ENCODE measurements at regions not wholly inside any gene's neighbourhood (a gene's known extent, or its start where the extent isn't known, plus 50 kb on each side); places are given as distances from the start of the nearest gene placed in this dataset.

DNA sequence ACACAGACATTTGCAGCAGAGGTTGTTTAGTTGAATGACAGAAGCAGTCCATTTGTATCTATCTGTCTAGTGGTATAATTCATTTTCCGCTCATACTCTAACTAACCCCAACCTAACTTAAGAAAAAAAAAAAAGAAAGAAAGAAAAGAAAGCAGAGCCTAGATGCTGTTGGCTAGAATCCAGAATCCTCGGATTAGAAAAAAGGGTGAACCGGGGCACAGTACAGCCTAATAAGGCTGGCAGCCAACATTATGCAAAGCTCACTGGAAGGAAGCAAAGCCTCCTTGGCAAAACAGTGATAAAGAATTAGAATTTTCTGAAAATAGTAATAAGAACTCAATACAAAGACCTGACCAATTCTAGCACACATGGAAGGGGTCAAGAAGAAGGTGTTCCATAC, 640.8 kb downstream of the TUSC7 start:
- DNase-seq (ENCODE audit: extremely low spot score) = no peak
- TF ChIP-seq, protein P1, sequence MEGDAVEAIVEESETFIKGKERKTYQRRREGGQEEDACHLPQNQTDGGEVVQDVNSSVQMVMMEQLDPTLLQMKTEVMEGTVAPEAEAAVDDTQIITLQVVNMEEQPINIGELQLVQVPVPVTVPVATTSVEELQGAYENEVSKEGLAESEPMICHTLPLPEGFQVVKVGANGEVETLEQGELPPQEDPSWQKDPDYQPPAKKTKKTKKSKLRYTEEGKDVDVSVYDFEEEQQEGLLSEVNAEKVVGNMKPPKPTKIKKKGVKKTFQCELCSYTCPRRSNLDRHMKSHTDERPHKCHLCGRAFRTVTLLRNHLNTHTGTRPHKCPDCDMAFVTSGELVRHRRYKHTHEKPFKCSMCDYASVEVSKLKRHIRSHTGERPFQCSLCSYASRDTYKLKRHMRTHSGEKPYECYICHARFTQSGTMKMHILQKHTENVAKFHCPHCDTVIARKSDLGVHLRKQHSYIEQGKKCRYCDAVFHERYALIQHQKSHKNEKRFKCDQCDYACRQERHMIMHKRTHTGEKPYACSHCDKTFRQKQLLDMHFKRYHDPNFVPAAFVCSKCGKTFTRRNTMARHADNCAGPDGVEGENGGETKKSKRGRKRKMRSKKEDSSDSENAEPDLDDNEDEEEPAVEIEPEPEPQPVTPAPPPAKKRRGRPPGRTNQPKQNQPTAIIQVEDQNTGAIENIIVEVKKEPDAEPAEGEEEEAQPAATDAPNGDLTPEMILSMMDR (IDR thresholded peaks at IDR 0.05; ENCODE audit: control extremely low read depth, extremely low read depth, low read depth, missing control alignments) = no peak
- ChIA-PET CTCF (interaction anchor here (1.8 kb wide), 1 partner anchor 12 kb away, joined by 7 read pairs; no protein-coding TSS in a partner anchor), POLR2A (no interaction called here)

DNA sequence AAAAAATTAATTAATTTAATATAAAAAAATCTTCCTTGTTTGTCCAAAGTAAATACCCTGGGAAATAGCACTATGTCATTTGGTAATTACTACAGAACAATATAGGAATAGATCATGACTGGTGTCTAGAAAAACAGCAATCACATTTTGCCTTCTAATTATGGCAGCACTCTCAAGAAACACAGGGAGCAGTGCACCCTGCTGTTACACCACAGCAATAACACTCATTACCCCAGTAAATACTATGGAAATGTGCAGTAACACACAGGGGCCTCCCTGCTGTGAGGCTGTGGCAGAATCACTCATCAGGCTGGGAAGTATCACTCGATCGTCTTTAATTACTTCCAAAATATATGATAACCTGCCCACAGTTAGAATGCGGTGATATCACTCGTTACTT, 646.0 kb downstream of the TUSC7 start:
- ChIA-PET CTCF (no interaction called here), POLR2A (no interaction called here)
- TF ChIP-seq, protein P1 (IDR thresholded peaks at IDR 0.05; ENCODE audit: control extremely low read depth, extremely low read depth, low read depth, missing control alignments) = peak; percentile 27
- peak; percentile 11 for DNase-seq (ENCODE audit: extremely low spot score)

DNA sequence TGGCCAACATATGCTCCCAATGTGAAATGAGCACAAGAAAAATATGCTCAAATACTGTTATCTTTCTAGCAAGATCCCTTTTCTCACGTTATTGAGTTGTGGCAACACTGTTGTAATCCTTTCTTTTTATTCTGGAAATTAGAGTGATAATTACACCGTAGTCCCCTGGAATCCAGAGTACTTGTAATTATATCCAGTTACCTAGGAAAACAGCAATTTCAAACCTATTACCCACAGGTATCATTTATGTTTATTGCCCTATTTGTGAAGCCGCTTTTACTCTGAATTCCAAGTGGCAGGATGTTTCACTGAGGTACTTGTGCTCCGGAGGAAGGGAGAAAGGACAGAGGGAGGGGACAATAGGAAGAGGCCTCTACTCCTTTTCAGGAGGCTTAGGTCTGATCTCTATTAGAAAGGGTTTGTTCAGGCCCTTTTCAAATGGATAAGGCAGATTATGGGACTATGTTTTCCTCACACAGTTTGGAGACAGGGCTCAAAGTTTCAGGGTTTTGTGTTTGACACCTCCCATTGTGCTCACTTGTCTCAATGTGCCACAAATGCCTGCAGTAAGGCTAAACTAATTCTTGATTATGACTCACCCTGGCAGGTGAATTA, 646.6 kb downstream of the TUSC7 start:
- CTCF ChIA-PET = interaction anchor here (1.5 kb wide), 2 partner anchors 15 to 17 kb away, joined by 3 to 4 read pairs; no protein-coding TSS in a partner anchor
- POLR2A ChIA-PET = no interaction called here
- DNase-seq (ENCODE audit: extremely low spot score) = no peak
- TF ChIP-seq, protein P1 (IDR thresholded peaks at IDR 0.05; ENCODE audit: control extremely low read depth, extremely low read depth, low read depth, missing control alignments) = no peak

DNA sequence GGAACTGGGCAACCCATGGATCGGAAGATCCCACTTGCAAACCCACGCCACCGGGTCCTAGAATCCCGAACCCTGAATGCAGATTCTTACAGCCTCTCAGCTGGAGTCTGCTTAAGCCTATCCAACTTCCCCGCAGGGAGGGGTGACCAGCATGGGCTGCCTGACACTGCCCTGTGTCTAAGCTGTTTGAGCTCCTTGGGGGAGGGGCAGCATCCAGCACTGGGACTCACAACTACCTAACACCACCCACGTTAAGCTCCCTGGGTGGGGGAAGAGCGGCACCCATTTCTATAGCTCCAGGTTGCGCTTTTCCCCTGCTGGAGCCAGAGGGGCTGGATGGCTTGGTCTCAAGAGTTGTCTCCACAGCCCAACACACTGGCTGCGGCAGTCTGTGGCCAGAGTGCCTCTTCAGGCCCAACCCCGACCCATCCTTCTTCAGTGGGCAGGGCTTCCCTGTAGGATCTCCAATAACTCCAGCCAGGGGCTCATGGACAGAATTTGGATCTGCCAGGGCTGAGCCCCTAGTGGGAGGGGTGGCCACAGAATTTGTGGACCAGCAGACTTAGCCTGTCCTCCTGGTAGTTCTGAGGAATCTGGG, 649.2 kb downstream of the TUSC7 start:
- POLR2A ChIA-PET = no interaction called here
- CTCF ChIA-PET = interaction anchor here (0.8 kb wide), 1 partner anchor 9 kb away, joined by 3 read pairs; no protein-coding TSS in a partner anchor
- DNase-seq (ENCODE audit: extremely low spot score) = no peak
- TF ChIP-seq, protein P1 (IDR thresholded peaks at IDR 0.05; ENCODE audit: control extremely low read depth, extremely low read depth, low read depth, missing control alignments) = no peak

DNA sequence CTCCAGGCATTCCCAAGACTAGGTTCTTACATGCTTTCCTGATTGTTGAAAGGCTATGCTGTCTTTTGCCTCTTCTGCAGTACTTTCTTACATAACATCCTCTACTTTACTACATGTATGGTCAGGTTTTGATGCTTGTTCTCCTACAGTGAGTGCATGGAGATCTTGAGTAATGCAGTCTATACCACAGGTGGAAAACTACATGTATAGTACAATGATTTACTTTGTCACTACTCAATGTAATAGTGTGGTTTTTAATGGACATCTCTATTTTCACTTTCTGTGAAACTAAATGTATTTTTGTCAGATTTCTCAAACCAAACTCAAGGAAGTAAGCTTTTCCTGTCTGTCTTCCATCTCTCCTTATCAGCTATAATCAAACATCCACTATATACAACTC, 657.0 kb downstream of the TUSC7 start:
- DNase-seq (ENCODE audit: extremely low spot score) = no peak
- ChIA-PET POLR2A (no interaction called here), CTCF (no interaction called here)
- TF ChIP-seq, protein P1 (IDR thresholded peaks at IDR 0.05; ENCODE audit: control extremely low read depth, extremely low read depth, low read depth, missing control alignments) = no peak

DNA sequence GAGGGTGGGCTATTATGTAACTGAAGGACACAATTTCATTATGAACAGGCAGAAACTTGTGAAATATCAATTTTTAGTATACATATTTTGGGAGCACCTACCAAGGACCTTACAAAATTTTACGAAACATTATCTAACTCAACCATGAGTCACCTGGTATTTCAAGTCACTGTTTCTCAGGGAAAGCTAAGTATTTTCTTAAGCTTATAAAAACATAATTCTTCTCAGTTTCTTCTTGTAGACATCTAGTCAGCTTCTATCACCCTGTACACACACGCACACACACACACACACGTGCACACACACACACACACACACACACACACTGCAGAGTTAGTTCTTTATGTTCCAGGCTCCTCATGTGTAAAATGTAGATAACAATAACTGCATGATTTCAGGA, 658.3 kb downstream of the TUSC7 start:
- DNase-seq (ENCODE audit: extremely low spot score) = no peak
- ChIA-PET CTCF (interaction anchor here (1.0 kb wide), 1 partner anchor 11 kb away, joined by 4 read pairs; no protein-coding TSS in a partner anchor), POLR2A (no interaction called here)
- TF ChIP-seq, protein P1 (IDR thresholded peaks at IDR 0.05; ENCODE audit: control extremely low read depth, extremely low read depth, low read depth, missing control alignments) = no peak
